ENCODE measurements at regions not wholly inside any gene's neighbourhood (a gene's known extent, or its start where the extent isn't known, plus 50 kb on each side); places are given as distances from the start of the nearest gene placed in this dataset.

DNA sequence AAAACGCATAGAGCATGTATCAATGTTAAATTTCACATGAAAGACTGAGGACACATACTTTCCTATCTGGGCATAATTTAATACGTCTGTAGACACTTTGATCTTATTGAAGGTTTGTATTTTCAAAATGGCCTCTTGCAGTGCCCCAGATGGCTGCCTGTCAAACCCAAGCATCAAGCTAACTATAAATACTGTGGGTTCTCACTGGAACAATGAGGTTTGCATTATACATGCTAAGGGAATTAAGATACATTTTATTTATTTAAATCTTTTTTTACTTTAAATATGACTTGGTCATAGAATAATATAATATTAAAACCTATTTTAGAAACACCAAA, 702.9 kb upstream of the GRAMD2B start:
- DNase-seq: no peak

DNA sequence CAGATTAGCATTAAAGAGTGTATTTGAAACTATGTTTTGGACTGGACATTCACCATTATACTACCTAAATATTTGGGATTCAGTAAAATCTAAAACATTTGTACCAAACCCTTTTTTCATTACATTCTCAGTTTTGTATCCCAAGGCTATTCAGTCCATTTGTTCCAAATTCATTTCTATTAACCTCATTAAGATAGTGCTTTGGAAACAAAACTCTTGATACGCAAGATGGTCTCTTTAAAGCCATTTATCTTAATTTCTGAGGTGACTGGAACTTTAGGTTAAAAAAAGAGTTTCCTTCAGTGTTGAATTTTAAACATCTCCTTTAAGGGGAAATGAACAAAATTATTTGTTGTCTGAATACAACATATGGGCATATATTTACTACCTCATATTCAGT, 702.5 kb upstream of the GRAMD2B start:
- DNase-seq: no peak

DNA sequence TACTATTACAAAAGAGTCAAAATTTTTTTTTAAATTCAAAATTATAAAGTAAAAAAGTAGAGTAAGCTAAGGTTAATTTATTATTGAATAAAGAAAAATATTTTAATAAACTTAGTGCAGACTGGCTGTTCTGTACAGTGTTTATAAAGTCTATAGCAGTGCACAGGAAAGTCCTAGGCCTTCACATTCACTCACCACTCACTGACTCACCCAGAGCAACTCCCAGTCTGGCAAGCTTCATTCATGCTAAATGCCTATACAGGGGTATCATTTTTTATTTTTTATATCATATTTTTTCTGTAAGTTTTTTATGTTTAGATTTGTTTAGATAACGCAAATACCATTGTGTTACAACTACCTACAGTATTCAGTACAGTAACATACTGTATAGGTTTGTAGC, 700.7 kb upstream of the GRAMD2B start:
- no peak for DNase-seq

DNA sequence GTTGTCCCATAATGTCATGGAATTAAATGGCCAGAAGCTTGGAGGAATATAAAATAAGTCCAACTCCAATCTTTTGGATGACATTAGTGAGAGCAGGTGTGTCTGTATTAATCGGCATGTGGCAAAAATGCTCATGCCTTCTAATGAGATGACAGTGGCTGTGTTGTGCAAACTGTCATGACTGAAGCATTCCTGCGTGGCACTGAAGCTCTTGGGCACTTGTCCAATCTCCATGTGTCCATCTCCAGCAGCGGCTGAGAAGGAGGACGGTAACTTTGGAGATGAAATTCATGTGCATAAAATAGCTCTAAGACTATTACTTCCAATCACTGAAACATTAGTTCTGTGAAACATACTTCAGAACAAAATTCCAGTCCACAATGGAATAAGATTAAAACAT, 697.5 kb upstream of the GRAMD2B start:
- no peak for DNase-seq

DNA sequence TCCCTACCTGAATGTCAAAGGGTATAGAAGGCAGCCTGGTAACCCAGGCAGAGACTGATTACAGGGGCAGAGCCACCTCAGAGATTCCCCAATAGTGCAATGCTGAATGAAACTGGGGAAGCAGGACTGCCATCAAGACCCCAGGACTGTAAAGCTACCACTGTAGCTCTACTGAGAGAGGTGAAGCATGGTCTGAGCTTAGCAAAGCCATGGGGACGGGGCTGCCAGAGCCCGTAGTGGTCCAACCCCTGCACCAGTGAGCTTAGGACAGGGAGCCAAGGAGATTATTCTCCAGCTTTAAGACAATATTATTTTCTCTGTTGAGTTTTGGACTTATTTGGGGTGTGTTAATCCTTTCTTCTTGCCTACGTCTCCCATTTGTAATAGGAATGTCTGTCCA, 679.3 kb upstream of the GRAMD2B start:
- DNase-seq: no peak

DNA sequence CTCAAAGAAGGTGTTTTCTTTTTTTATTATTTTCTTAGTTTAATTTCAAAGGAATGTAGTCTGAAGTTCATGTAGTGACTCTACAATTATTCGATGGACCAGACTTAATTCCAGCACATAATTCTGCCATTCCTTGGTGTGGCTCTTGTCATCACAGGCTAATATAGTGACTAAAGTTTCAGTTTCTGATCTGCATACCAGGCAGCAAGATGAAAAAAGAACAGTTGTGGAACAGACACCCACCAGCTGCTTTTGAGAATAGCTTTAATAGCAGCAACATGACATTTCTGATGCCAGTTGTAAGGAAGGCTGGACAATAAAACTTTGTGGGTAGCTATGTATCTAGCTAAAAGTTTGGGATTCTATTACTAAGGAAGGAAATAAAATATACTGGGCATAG, 676.3 kb upstream of the GRAMD2B start:
- DNase-seq: no peak

DNA sequence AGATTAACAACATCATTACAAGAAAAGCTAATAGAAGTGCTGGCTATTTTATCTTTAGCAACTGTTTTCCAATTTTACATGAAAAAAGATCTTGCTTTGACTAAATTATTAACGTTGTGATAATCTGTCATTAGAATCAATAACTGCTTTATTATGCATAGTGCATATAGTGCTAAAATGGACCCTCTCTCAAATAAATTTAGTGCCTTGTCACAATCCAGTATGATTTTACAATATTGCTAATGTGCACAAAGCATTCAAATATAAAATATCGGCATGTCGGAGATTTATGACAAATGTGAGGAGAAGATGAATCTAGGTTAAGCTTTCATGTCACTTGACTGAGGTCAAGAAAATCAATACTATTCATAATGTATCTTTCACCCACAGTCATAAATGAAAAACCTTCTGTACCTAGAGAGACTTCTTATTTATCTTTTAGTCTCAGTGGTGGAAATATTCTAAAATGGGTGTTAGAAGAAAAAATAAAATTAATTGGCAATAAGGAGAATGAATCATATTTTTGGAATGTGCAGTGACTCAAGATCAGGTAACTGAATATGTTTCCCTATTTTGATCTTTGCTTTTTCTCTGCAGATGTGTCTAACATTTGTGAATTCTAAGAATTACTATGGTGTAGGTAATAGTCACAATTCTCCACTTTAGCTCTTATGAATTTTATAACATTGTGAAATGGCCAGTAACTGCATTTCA, 672.9 kb upstream of the GRAMD2B start:
- no peak for DNase-seq

DNA sequence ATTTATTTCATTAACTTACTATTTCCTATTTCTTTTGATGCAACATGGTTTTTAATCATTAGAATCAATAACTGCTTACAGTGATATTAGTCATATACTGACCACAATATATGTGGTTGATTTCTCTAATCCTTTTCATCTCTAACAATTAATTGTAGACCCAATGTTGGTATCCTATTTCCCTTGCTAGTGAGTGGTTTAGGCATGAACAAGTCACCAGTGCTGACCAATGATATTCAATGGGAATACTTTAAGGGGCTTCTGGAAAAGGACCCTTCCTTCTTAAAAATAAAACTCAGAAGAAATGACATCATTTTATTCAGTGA, 672.4 kb upstream of the GRAMD2B start:
- DNase-seq: no peak

DNA sequence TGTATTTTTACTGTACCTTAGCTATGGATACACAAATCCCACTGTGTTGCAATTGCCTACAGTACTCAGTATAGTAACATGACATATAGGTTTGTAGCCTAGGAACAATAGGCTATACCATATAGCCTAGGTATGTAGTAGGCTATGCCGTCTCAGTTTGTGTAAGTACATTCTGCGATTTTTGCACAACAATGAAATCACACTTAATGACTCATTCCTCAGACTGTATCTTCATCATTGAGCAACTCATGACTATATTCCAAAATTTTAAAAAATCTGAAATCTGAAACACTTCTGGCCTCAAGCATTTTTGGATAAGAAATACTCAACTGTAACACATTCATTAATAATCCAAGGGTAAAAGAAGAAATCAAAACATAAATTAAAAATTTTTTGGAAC, 666.8 kb upstream of the GRAMD2B start:
- no peak for DNase-seq

DNA sequence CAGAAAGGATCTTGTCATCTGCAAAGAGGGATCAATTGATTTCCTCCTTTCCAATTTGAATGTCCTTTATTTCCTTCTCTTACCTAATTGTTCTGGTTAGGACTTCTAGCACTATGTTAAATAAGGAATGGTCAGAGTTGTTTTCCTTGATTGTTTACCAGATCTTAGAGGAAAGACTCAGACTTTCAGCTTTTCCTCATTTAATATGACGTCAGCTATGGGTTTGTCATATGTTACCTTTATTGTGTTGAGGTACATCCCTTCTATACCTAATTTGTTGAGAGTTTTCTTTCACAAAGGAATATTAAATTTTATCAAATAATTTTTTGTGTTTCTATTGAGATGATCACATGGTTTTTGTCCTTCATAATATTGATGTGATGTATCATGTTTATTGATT, 656.5 kb upstream of the GRAMD2B start:
- DNase-seq: no peak

DNA sequence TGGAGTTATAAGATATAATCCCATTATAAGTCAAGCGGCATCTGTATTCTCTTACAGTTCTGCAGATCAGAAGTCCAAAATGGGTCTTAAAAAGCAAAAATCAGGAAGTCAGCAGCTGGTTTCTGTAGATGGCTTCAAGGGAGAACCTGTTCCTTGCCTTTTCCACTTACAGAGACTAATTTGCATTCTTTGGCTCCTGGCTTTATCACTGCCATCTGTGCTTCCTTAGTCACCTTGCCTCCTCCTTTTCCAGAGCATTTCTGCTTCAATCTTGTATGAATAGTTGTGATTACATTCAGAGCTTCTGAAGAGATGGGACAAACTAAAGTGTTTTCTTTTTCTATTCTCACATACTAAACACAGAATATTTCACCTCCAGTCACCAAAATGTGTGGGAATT, 647.3 kb upstream of the GRAMD2B start:
- no peak for DNase-seq

DNA sequence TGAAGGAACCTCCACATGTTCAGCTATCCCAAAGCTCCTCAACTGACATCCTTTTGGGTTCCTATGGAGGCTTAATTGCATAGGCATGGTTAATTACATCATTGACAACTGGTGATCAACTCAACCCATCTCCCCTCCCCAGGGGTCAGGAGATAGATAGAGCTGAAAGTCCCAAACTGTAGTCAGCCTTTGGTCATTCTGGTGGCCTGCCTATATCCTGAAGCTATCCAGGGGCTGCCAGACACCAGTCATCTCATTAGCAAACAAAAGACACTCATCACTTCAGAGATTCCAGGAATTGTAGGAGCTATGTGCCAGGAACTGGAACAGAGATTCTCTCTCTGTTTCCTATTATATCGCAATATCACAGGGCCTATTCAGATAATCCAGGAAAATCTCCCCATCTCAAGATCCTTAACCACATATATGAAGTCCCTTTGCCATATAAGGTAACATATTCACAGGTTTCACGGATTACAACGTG, 646.5 kb upstream of the GRAMD2B start:
- no peak for DNase-seq

DNA sequence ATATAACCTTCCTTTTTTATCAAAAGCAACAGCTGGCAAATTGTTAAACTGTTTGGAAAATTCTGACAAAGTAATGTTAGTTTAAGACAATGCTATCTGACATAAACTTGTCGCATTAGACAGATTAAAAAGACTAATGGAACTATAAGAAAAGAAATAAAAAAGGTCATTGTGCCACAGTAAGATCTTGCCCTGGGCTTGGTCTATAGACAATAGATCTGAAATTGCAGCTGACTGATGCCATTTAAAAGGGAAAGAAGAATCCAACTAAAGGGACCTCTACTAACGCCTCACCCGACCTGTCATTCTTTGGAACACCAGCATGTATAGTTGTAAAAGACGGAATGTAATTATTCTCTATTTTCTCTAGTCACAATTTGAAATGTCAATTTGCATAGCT, 644.4 kb upstream of the GRAMD2B start:
- DNase-seq: no peak

DNA sequence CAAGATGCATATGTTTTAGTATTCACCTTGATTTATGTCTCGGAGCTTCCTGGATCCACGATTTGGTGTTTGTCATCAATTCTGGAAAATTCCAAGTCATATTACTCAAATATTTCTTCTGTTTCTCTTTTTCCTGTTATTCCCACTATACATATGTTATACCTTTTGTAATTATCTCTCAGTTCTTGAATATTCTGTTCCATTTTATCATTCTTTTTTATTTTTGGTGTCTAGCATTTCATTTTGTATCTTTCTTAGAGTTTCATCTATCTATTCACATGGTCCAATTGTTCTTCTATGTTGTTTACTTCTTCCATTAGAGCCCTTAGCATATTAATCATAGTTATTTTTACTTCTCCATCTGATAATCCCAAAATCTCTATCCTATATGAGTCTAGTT, 637.8 kb upstream of the GRAMD2B start:
- no peak for DNase-seq

DNA sequence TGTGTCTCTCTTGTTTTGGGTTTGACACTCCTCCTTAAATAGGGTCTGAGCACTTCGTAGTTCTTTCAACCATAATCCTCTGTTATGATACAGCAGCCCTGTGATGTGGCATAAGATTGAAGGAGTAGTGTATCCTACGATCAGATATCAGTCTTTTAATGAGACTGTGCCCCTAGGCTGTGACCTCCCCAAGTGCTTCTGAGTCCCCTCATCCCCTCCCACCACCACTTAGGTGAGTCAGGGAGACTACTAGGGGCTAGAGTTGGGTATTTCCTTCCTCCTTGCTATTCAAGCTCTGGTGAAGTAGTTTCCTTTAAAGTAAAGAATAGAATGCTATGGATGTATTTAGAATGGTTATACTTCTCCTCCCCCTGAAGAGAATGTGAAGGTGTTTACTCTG, 637.2 kb upstream of the GRAMD2B start:
- no peak for DNase-seq

DNA sequence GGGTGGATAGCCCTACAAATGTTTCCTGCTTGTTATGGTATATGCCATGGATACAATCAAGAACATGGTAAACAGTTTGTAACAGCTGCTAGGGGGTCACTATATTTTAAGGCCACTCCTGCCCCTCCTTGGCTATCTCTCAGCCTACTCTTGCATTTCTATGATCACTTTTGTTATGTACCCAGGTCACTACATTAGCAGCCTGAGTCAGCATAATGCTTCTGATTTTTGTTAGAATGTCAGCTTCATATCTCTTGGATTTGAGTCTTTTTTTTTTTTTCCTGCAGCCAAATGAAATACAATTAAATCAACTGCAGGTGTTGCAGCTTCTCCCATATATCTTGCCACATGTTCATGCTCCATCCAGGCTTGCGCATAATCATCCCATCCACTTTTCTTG, 629.7 kb upstream of the GRAMD2B start:
- DNase-seq: no peak

DNA sequence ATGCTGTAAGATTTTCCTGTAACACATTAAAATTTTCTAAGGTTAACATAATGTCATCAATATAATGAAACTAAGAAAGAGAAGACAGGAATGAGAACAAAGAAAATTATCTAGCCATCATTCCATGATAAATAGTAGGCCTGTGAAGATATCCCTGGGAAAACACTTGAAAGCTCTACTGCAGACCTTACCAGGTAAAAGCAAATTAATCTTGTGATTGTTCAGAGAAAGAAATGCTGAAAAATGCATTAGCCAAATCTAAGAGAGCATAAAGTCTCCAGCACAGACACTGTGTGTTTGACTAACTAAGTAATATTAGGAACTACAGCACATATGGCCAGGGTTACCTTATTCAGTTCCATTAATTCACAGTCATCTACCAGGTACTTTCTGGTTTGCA, 628.3 kb upstream of the GRAMD2B start:
- DNase-seq: no peak

DNA sequence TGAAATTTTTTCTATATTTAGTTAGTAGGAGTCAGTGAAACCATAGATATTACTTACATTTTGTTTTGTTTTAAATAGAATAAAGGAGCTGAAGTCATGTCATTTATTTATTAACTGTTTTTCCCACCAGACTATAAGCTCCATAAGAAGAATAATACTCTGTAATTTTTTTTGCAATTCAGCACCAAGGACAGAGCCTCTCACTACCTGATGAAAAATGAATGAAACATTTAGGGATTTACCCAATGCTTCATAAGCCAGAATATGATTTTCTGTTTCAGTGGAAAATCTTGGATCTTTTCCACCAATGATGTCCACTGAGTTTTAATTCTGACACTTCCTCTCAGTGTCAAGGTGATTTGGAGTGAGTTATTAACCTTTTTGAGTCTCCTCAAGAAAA, 624.9 kb upstream of the GRAMD2B start:
- DNase-seq: no peak

DNA sequence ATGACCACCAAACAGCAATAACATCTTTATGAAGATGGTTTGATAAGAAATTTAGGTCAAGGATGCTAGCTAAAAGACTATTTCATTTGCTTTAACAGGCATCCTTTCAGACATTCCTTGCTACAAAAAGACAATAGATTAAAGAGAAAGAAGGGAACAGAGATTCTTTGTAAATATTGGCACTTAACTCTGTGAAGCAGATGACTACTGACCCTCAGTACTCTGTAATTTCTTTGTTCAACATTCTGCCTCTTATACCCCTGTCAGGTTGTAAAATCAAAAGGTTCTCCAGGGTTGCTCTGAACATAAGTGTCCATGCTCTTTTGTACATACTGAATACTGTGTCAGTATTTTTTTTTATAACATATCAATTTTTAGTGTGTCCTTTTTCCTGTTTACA, 610.6 kb upstream of the GRAMD2B start:
- DNase-seq: no peak

DNA sequence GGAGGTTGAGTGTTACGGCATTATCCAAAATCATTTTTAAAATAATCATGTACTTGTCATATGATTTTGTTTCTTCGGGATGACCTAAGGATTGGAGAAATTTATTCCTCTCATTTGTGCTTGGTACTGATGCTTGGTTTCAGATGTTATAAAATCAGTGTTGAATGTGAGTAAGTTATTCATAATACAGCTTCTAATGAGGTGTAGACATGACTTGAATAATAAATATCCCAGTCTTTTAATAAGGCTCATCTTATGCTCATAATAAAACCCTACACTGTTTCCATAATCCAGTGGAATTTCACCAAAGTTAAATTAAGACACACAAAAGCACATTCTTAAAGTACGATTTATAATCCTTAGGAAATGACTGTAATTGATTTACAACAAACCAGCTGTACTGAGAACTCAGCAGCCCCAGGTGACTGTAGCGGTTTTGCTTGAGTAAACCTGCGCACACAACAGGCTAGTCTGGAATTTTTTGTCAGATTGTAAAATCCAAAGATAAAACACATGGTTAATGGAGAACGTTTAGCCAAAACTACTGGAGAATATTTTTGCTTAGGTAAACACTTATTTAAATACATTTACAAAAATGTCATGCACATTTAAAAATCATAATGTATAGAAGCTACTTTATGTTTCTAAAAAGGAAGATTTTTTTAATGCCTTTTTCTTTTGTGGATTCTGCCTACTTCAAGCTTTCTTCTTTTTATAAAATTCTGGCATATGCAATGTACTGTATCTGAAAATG, 609.8 kb upstream of the GRAMD2B start:
- no peak for DNase-seq

DNA sequence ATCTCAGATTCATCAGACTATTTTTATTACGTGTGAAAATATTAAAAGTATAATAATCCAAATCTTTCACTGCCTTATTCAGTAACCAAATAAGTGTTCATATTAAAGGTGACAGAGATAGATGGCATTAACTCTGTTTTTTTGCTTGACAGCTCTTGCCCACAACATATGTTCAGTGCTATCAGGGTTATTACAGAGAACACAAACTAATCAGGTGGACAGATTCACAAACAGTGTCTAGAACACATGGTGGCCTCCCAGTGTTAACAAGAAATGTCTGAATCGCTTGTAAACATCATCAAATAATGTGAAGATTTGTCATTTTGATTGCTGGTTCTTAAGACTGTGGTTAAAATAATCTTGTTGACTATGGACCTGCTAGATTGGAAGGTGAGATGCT, 609.1 kb upstream of the GRAMD2B start:
- DNase-seq: no peak

DNA sequence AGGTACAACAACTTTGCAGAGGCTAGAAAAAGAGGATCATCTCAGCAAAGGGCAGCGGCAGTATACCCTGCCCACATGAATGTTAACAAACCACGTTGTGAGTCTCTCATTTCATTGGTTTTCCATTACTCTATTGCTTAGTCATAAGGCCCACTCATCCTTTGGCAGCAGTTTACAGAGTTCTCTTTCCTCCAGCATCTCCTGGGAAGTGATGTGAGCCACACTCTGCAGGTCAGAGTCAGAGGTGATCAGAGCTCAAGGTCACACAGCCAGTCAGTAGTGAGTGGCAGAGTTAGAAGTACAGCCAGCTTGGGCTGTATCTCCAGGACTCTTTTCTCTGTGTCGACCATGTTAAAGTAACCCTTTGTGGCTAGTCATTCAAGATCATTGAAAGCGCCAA, 599.6 kb upstream of the GRAMD2B start:
- DNase-seq: no peak

DNA sequence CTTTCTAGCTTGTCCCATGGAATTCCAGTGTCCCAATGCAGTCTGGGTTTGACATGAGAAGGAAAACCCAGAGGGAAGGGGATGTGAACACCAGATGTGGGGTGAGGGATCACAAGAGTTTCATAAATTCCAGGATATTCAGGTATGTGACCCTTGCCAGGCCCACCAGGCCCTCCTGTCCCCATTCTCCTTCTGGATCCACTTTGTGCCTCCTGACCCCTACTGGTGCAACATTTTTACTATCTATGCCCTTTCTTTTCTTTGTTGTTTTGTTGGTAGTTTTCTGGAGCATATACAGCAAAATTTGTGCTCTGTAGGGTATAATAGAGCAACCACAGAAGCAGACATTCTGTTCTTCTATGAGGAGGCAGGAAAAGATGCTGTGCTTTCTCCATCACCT, 597.0 kb upstream of the GRAMD2B start:
- DNase-seq: no peak

DNA sequence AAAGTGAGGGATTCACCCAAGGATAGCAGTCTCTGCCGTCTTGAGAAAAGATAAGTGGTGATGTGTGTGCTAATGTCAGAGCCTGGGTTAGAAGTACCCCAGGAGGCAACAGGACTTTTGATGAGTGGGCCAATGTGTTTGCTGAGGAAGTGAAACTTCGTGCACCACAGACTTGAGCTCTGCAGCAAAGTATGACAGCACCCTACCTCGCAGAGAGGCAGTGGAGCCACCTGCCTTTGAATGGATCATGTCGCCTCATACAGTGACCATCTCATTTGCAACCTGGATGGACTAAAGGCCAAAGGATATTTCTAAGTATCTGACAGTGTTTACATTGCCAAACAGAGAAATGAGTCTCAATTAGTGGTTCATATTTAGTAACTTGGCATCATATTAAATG, 593.9 kb upstream of the GRAMD2B start:
- no peak for DNase-seq

DNA sequence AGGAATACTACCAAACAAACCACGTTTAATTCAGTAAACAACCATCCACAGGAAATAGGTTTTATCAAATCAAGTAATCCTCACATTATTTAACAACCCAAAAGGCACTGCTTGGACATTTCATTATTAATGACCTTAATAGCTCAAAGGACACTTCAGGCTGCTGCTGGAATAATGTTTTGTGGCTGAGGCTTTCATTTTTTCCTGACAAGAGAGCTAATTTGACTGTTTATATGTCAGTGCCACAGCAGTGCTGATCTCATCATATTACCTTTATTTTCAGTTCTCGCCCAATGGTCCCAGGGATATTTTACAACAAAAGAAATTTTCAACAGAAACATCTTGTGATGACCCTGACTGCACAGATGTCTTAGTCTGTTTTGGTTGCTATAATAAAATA, 589.8 kb upstream of the GRAMD2B start:
- DNase-seq: no peak
